GM10266 (cell line): ENCODE measurements at regions not wholly inside any gene's neighbourhood (a gene's known extent, or its start where the extent isn't known, plus 50 kb on each side); places are given as distances from the start of the nearest gene placed in this dataset.

Experiments
- DNase-seq: peaks from one replicate; pipeline ENCODE4 v3.0.0; 2012; ENCODE audit errors: extremely low spot score
- TF ChIP-seq, protein P1 (sequence below): IDR thresholded peaks from 2 replicates; pipeline ENCODE4 v1.5.1; 2012; ENCODE audit warnings: mild to moderate bottlenecking, low read depth; ENCODE audit not compliant: control insufficient read depth, insufficient read depth; ENCODE audit errors: missing control alignments

DNA sequence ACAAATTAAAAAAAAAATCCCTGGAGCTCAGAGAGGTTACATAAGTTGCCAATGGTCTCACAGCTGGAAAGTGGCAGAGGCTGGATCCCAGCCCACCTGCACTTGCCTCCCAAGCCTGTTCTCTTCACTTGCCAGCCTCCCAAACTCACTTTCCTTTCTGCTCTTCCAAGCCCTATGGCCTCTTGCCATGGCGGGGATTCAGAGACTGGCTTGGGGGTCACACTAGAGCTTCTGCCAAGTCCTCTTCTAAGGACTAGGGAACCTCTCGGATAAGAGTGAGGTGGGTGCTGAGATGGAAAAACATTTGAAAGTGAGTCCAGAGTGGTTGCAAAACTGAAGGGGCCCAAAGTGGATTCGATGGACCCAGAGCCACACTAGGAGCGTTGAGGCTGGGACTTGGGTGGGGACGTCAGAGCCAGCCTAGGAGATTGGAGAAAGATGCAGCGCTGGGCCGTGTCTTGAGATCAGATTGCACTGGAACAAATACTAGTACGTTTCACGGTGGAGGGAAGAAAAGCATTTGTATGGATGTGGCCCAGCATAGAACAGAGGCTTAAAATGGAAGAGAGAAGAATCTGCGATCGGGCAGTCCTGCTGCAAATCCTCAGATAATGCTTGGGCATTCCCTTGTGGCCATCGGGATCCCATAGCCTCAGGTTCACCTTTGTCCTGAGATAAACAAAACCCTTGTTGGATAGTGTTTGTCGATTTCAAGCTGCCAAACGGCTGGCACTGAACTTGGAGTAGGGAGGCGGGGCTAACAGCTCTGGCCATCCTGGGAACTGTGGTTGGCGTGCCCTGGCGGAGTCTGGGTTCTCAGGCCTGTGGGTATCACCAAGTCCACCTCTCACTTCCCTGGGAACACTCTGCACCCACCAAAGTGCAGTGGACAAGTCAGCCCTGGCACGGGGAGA, 84.8 kb downstream of the ING1 start:
- TF ChIP-seq, protein P1, sequence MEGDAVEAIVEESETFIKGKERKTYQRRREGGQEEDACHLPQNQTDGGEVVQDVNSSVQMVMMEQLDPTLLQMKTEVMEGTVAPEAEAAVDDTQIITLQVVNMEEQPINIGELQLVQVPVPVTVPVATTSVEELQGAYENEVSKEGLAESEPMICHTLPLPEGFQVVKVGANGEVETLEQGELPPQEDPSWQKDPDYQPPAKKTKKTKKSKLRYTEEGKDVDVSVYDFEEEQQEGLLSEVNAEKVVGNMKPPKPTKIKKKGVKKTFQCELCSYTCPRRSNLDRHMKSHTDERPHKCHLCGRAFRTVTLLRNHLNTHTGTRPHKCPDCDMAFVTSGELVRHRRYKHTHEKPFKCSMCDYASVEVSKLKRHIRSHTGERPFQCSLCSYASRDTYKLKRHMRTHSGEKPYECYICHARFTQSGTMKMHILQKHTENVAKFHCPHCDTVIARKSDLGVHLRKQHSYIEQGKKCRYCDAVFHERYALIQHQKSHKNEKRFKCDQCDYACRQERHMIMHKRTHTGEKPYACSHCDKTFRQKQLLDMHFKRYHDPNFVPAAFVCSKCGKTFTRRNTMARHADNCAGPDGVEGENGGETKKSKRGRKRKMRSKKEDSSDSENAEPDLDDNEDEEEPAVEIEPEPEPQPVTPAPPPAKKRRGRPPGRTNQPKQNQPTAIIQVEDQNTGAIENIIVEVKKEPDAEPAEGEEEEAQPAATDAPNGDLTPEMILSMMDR: no peak
- DNase-seq: no peak

DNA sequence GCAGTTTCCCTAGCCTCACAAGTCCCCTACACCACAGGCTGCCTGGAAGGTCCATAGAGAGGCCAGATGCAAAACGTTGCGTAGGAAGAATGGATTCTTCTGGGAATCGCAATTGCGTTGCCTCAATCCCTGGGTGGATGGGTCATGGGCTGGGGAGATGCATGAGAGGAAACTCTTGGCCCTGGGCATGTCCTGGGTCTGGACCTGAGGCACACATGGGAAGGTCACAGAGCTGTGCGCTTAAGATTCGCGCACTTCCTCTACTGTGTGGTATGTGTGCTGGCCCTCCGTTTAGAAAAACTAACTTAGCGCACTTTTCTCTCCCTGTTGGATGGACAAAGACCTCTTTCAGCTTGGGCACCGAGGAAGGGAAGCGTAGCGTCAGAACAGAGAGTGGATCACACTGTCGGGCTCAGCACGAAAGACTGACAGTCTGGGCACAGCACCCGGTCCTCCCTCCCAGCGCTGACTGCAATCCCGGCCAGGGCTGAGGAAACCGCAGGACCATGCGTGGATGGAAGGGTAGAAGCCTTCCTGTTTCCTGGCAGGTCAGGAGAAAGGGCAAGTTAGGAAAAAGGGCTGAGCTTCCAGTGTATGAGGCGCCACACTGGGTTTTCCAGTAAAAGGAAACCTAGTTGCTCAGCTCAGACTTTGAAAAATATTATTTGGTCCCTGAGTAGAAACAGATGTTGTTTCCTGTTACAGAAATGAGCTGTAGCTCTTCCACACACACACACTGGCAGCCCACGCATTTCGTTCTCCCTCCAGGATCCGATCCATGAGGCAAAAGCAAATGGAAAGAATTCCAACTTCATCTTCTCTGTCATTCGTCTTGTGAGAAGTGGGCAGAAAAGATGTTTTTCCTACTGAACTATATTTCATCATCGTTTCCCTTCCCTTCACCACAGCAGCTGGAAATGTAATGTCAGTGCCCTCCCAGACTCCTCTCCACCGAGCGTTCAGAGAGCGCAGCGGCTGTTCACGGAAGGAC, 86.0 kb downstream of the ING1 start:
- DNase-seq: no peak
- TF ChIP-seq, protein P1: no peak

DNA sequence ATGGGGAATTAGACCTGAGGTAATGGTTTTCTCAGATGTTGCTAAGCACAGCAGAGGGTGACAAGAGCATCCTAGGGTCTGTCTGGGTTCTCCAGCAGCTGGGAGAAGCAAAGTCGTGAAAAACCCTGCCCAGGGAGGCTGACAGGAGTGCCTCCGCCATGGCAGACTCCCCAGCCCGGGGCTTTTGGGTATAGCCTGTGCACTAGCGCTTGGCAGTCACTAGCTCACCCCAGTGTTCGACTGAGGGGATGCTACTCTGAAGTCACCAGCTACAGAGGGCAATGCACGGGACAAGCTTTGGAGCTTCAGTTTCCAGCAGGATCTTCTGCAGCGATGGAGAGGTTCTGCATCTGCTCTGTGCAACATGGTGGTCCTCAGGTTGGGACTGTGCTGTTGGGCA, 87.5 kb downstream of the ING1 start:
- TF ChIP-seq, protein P1: no peak
- no peak for DNase-seq

DNA sequence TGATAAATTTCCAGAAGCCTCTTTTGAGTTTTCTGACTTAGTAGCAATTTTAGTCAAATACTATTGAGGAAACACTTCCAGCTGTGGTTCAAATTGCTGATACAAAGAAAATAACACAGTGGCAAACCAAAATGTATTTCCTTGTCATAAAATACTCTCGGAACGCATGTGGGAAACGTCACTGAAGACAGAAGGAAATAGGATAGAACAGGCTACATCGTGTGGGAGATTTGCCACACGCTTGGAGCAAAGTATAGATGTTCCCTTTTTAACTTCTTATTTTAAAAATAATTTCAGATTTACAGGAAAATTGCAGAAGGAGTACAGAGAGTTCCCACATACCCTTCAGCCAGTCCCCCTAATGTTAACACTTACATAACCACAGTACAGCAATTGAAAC, 88.8 kb downstream of the ING1 start:
- TF ChIP-seq, protein P1: no peak
- DNase-seq: no peak

DNA sequence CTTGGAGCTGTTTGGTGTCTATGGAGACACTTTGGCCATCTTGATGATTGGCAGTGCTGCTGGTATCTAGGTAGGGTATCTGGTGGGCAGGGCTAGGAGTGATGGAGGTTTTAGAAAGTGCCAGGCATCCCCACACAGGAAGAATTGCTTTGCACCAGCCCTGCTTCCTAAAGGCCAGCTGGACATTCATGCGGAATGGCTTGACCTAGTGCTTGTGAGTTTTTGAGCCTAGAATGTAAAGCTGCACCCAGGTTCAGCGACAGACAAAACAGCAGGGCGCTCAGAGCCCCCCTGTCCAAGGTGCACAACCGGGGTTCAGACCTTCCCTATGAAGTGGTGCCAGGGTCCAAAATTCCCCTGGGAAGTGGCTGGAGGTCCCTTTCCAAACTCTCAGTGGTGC, 93.1 kb downstream of the ING1 start:
- DNase-seq: no peak
- TF ChIP-seq, protein P1: no peak

DNA sequence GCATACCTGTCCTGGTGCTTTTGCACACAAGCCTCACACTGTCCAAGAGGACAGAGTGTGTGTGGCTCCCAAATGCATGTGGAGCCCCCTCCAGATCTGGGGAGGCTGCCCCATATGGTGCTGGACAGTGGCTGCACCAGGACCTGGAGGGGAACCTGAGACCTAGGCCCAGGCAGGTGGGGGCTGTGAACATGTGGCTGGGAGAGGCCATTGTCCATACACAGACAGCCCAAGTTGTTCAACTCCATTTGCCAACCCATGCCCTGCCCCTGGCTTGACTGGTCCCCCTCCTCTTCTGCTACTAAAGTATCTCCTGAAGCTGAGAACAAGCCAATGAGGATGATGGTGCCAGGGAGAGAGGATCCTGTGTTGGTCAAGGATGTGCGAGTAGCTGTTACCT, 94.0 kb downstream of the ING1 start:
- DNase-seq: no peak
- TF ChIP-seq, protein P1: no peak
